Mesothelial cell of epicardium (in vitro differentiated cells): ENCODE measurements at regions not wholly inside any gene's neighbourhood (a gene's known extent, or its start where the extent isn't known, plus 50 kb on each side); places are given as distances from the start of the nearest gene placed in this dataset.

Experiments
- DNase-seq, 2 experiments: peaks; one replicate each; pipeline ENCODE4 v3.0.0; 2021; ENCODE audit warnings: low spot score in 2 of 2; ENCODE audit not compliant: unreplicated experiment in 2 of 2
- H3K27ac Mint-ChIP-seq: 2 replicates; pipeline ENCODE4 v1.8.0; 2021; ENCODE audit warnings: mixed read lengths
- H3K27me3 Mint-ChIP-seq: 2 replicates; pipeline ENCODE4 v1.8.0; 2021; ENCODE audit warnings: low read depth, mixed read lengths
- H3K36me3 Mint-ChIP-seq: 2 replicates; pipeline ENCODE4 v1.8.0; 2021; ENCODE audit warnings: mixed read lengths
- H3K4me1 Mint-ChIP-seq: 2 replicates; pipeline ENCODE4 v1.8.0; 2021; ENCODE audit warnings: mixed read lengths
- H3K4me3 Mint-ChIP-seq: 2 replicates; pipeline ENCODE4 v1.8.0; 2021; ENCODE audit warnings: mild to moderate bottlenecking, moderate library complexity, mixed read lengths
- H3K9me3 Mint-ChIP-seq: 2 replicates; pipeline ENCODE4 v1.8.0; 2021; ENCODE audit warnings: mixed read lengths
- CTCF ChIP-seq: fragments of 200-600 bp; sonication (generic); IDR thresholded peaks from one replicate; pipeline ENCODE4 v1.5.0; 2021; ENCODE audit warnings: antibody characterized with exemption; ENCODE audit not compliant: unreplicated experiment

DNA sequence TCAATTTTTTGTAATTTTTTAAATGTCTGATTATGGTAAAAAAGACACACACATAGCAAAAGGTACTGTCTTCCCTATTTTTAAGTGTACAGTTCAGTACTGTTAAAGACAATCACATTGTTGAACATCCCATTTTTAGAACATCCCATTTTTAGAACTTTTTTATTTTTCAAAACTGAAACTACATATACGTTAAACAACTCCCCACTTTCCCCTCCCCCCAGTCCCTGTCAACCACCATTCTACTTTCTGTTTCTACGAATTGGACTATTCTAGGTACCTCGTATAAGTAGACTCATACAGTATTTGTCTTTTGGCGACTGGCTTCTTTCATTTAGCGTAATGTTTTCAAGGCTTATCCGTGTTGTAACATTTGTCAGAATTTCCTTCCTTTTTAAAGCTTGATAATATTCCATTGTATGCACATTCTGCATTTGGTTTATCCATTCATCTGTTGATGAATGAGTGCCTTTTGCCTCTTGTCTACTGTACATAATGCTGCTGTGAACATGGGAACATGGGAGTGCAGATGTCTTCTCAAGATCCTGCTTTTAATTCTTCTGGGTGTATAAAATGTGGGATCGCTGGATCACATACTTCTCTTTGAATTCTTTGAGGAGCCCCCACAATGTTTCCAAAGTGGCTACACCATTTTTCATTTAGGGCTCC is 154.0 kb downstream of the PIK3R1 start:
- no peak for DNase-seq
- Mint-ChIP-seq H3K36me3 (no peaks in the 10 kb centered on the region), H3K4me3 (no peak overlapping the region), H3K4me1 (peaks cover 9% of the 10 kb centered on the region), H3K27ac (no peak overlapping the region), H3K27me3 (no peaks in the 10 kb centered on the region), H3K9me3 (peaks cover 13% of the 10 kb centered on the region)
- TF ChIP-seq CTCF: no peak

- Mint-ChIP-seq H3K36me3 (no peaks in the 10 kb centered on the region), H3K27me3 (no peaks in the 10 kb centered on the region), H3K4me3 (no peak overlapping the region), H3K9me3 (peaks cover 13% of the 10 kb centered on the region), H3K27ac (no peak overlapping the region), H3K4me1 (peaks cover 12% of the 10 kb centered on the region)
- no peak for DNase-seq
- no peak for TF ChIP-seq CTCF
These were observed 154.6 kb downstream of the PIK3R1 start for GRCh38 chr5:68370196-68370595.

- Mint-ChIP-seq H3K4me1 (peaks cover 14% of the 10 kb centered on the region), H3K27me3 (no peaks in the 10 kb centered on the region), H3K27ac (no peak overlapping the region), H3K36me3 (no peaks in the 10 kb centered on the region), H3K9me3 (peaks cover 5% of the 10 kb centered on the region), H3K4me3 (no peak overlapping the region)
- no peak for DNase-seq
- TF ChIP-seq CTCF: no peak
These were observed 156.1 kb downstream of the PIK3R1 start for GRCh38 chr5:68371607-68372006.

GRCh38 chr5:68372161-68372560 is 156.6 kb downstream of the PIK3R1 start:
- Mint-ChIP-seq H3K4me3 (no peak overlapping the region), H3K27ac (no peak overlapping the region), H3K4me1 (peaks cover 19% of the 10 kb centered on the region), H3K36me3 (no peaks in the 10 kb centered on the region), H3K27me3 (no peaks in the 10 kb centered on the region), H3K9me3 (peaks cover 5% of the 10 kb centered on the region)
- TF ChIP-seq CTCF: no peak
- DNase-seq: no peak

- no peaks in the 10 kb centered on the region for H3K36me3 Mint-ChIP-seq
- H3K4me1 Mint-ChIP-seq: peaks cover 19% of the 10 kb centered on the region
- TF ChIP-seq CTCF: no peak
- H3K4me3 Mint-ChIP-seq: no peak overlapping the region
- H3K27ac Mint-ChIP-seq: no peak overlapping the region
- H3K9me3 Mint-ChIP-seq: peaks cover 5% of the 10 kb centered on the region
- no peak for DNase-seq
- H3K27me3 Mint-ChIP-seq: no peaks in the 10 kb centered on the region
These were observed 157.5 kb downstream of the PIK3R1 start for GRCh38 chr5:68373050-68373449.
